ENCODE measurements at regions not wholly inside any gene's neighbourhood (a gene's known extent, or its start where the extent isn't known, plus 50 kb on each side); places are given as distances from the start of the nearest gene placed in this dataset.

GRCh38 chr9:104009826-104010225, 84.3 kb upstream of the SMC2 start:
- Histone ChIP-seq H3K9me3 (ENCODE audit: control insufficient read depth, insufficient read depth, low read depth, low read length) (no peaks in the 10 kb centered on the region), H3K27ac (ENCODE audit: low read depth, low read length) (no peak overlapping the region), H3K36me3 (ENCODE audit: control insufficient read depth, insufficient read depth, low read length) (no peaks in the 10 kb centered on the region), H3K9ac (ENCODE audit: low read length) (no peak overlapping the region), H3K27me3 (ENCODE audit: control insufficient read depth, insufficient read depth, low read length) (no peaks in the 10 kb centered on the region), H3K4me1 (ENCODE audit: control insufficient read depth, insufficient read depth, low read length) (no peaks in the 10 kb centered on the region), H3K4me3 (ENCODE audit: low read depth, low read length) (no peak overlapping the region)

- no peak overlapping the region for H3K9ac ChIP-seq (ENCODE audit: low read length)
- no peaks in the 10 kb centered on the region for H3K9me3 ChIP-seq (ENCODE audit: control insufficient read depth, insufficient read depth, low read depth, low read length)
- no peaks in the 10 kb centered on the region for H3K4me1 ChIP-seq (ENCODE audit: control insufficient read depth, insufficient read depth, low read length)
- H3K27me3 ChIP-seq (ENCODE audit: control insufficient read depth, insufficient read depth, low read length), result no peaks in the 10 kb centered on the region
- no peak overlapping the region for H3K4me3 ChIP-seq (ENCODE audit: low read depth, low read length)
- H3K36me3 ChIP-seq (ENCODE audit: control insufficient read depth, insufficient read depth, low read length), result no peaks in the 10 kb centered on the region
- no peak overlapping the region for H3K27ac ChIP-seq (ENCODE audit: low read depth, low read length)
Measured at GRCh38 chr9:104022083-104022482, 72.0 kb upstream of the SMC2 start.

GRCh38 chr9:104025104-104025503, 69.0 kb upstream of the SMC2 start:
- no peak overlapping the region for H3K27ac ChIP-seq (ENCODE audit: low read depth, low read length)
- H3K4me1 ChIP-seq (ENCODE audit: control insufficient read depth, insufficient read depth, low read length), result no peaks in the 10 kb centered on the region
- H3K9me3 ChIP-seq (ENCODE audit: control insufficient read depth, insufficient read depth, low read depth, low read length), result no peaks in the 10 kb centered on the region
- H3K4me3 ChIP-seq (ENCODE audit: low read depth, low read length), result no peak overlapping the region
- H3K9ac ChIP-seq (ENCODE audit: low read length), result no peak overlapping the region
- H3K27me3 ChIP-seq (ENCODE audit: control insufficient read depth, insufficient read depth, low read length), result no peaks in the 10 kb centered on the region
- no peaks in the 10 kb centered on the region for H3K36me3 ChIP-seq (ENCODE audit: control insufficient read depth, insufficient read depth, low read length)

- Histone ChIP-seq H3K4me1 (ENCODE audit: control insufficient read depth, insufficient read depth, low read length) (no peaks in the 10 kb centered on the region), H3K4me3 (ENCODE audit: low read depth, low read length) (no peak overlapping the region), H3K9ac (ENCODE audit: low read length) (no peak overlapping the region), H3K9me3 (ENCODE audit: control insufficient read depth, insufficient read depth, low read depth, low read length) (no peaks in the 10 kb centered on the region), H3K36me3 (ENCODE audit: control insufficient read depth, insufficient read depth, low read length) (no peaks in the 10 kb centered on the region), H3K27me3 (ENCODE audit: control insufficient read depth, insufficient read depth, low read length) (no peaks in the 10 kb centered on the region), H3K27ac (ENCODE audit: low read depth, low read length) (no peak overlapping the region)
Measured at GRCh38 chr9:104025945-104026344, 68.2 kb upstream of the SMC2 start.

- Histone ChIP-seq H3K27me3 (ENCODE audit: control insufficient read depth, insufficient read depth, low read length) (no peaks in the 10 kb centered on the region), H3K36me3 (ENCODE audit: control insufficient read depth, insufficient read depth, low read length) (no peaks in the 10 kb centered on the region), H3K4me3 (ENCODE audit: low read depth, low read length) (no peak overlapping the region), H3K4me1 (ENCODE audit: control insufficient read depth, insufficient read depth, low read length) (no peaks in the 10 kb centered on the region), H3K9me3 (ENCODE audit: control insufficient read depth, insufficient read depth, low read depth, low read length) (no peaks in the 10 kb centered on the region), H3K27ac (ENCODE audit: low read depth, low read length) (no peak overlapping the region), H3K9ac (ENCODE audit: low read length) (no peak overlapping the region)
Measured at GRCh38 chr9:104027295-104027694, 66.8 kb upstream of the SMC2 start.

- Histone ChIP-seq H3K9me3 (ENCODE audit: control insufficient read depth, insufficient read depth, low read depth, low read length) (no peaks in the 10 kb centered on the region), H3K36me3 (ENCODE audit: control insufficient read depth, insufficient read depth, low read length) (no peaks in the 10 kb centered on the region), H3K9ac (ENCODE audit: low read length) (no peak overlapping the region), H3K27ac (ENCODE audit: low read depth, low read length) (no peak overlapping the region), H3K4me1 (ENCODE audit: control insufficient read depth, insufficient read depth, low read length) (no peaks in the 10 kb centered on the region), H3K4me3 (ENCODE audit: low read depth, low read length) (no peak overlapping the region), H3K27me3 (ENCODE audit: control insufficient read depth, insufficient read depth, low read length) (no peaks in the 10 kb centered on the region)
Measured at GRCh38 chr9:104028827-104029226, 65.3 kb upstream of the SMC2 start.

Data from HUES6 (cell line).